Keratinocyte (primary cell): ENCODE measurements at regions not wholly inside any gene's neighbourhood (a gene's known extent, or its start where the extent isn't known, plus 50 kb on each side); places are given as distances from the start of the nearest gene placed in this dataset.

Source experiments
- CTCF ChIP-seq, 3 experiments: IDR thresholded peaks in 1 of 3; conservative IDR thresholded peaks in 1 of 3; optimal IDR thresholded peaks in 1 of 3; 2 replicates in 2 of 3; 3 replicates in 1 of 3; pipeline versions ENCODE3 to v1.5.1; 2011; ENCODE audit warnings: low read length in 3 of 3, mild to moderate bottlenecking in 3 of 3, moderate library complexity in 2 of 3, control low read depth in 1 of 3, inconsistent platforms in 1 of 3; ENCODE audit not compliant: insufficient read depth in 2 of 3; ENCODE audit errors: extremely low read depth in 1 of 3
- EZH2 ChIP-seq: IDR thresholded peaks from one replicate; pipeline ENCODE4 v1.6.1; 2012; ENCODE audit warnings: inconsistent platforms, mild to moderate bottlenecking, low read length, moderate library complexity

- TF ChIP-seq CTCF (optimal IDR thresholded peaks at IDR 0.05 in 1 of 3, IDR thresholded peaks at IDR 0.05 in 1 of 3, conservative IDR thresholded peaks at IDR 0.05 in 1 of 3; ENCODE audit: extremely low read depth in 1 of 3, insufficient read depth in 2 of 3, low read length in 3 of 3) (no peak), EZH2 (no peak)
These were observed 289.4 kb upstream of the MIR17HG start for GRCh38 chr13:91058066-91058465.
